Immature natural killer cell (primary cell): ENCODE measurements at regions not wholly inside any gene's neighbourhood (a gene's known extent, or its start where the extent isn't known, plus 50 kb on each side); places are given as distances from the start of the nearest gene placed in this dataset.

Experiments
- DNase-seq, 3 donors: peaks; one replicate each; pipeline ENCODE4 v3.0.0; 2022; ENCODE audit warnings: mixed read lengths in 1 of 3
- H3K27ac Mint-ChIP-seq, 6 donors: one replicate each; pipeline ENCODE4 v1.8.0; 2020; ENCODE audit warnings: mixed read lengths in 6 of 6, mild to moderate bottlenecking in 5 of 6, inconsistent platforms in 4 of 6, moderate library complexity in 3 of 6
- H3K27me3 Mint-ChIP-seq, 3 donors: one replicate each; pipeline ENCODE4 v1.8.0; 2020 to 2021; ENCODE audit warnings: low read depth in 3 of 3, mild to moderate bottlenecking in 3 of 3, mixed read lengths in 3 of 3, moderate library complexity in 3 of 3, inconsistent platforms in 1 of 3
- H3K36me3 Mint-ChIP-seq, 3 donors: one replicate each; pipeline ENCODE4 v1.8.0; 2020; ENCODE audit warnings: mixed read lengths in 3 of 3, inconsistent platforms in 2 of 3, mild to moderate bottlenecking in 2 of 3
- H3K4me1 Mint-ChIP-seq, 2 donors: one replicate each; pipeline ENCODE4 v1.8.0; 2020; ENCODE audit warnings: inconsistent platforms in 2 of 2, mild to moderate bottlenecking in 2 of 2, mixed read lengths in 2 of 2, moderate library complexity in 1 of 2
- H3K4me3 Mint-ChIP-seq, 5 donors: one replicate each; pipeline ENCODE4 v1.8.0; 2020; ENCODE audit warnings: mild to moderate bottlenecking in 5 of 5, mixed read lengths in 5 of 5, inconsistent platforms in 3 of 5, moderate library complexity in 3 of 5
- H3K9me3 Mint-ChIP-seq, 6 donors: one replicate each; pipeline ENCODE4 v1.8.0; 2020; ENCODE audit warnings: mild to moderate bottlenecking in 6 of 6, mixed read lengths in 6 of 6, inconsistent platforms in 4 of 6, moderate library complexity in 3 of 6

- no peaks in the 10 kb centered on the region for H3K36me3 Mint-ChIP-seq
- H3K27me3 Mint-ChIP-seq, result peaks cover 0 to 6% (median 0%) of the 10 kb centered on the region in 3 donors
- H3K9me3 Mint-ChIP-seq, result no peaks in the 10 kb centered on the region
- H3K27ac Mint-ChIP-seq, result peak overlapping the region; percentile 63 to 94 (median 85)
- peaks cover 48 to 57% of the 10 kb centered on the region in 2 donors for H3K4me1 Mint-ChIP-seq
- peak; percentile 70 to 80 (median 73) for DNase-seq
- peak overlapping the region; percentile 70 to 83 (median 81) for H3K4me3 Mint-ChIP-seq
These were observed 226.6 kb downstream of the SNX18 start for GRCh38 chr5:54743997-54744788.

- no peaks in the 10 kb centered on the region for H3K36me3 Mint-ChIP-seq
- DNase-seq, result no peak
- peak overlapping the region; percentile 19 to 94 (median 82) for H3K27ac Mint-ChIP-seq
- H3K4me3 Mint-ChIP-seq, result peak overlapping the region in 4 of 5 donors; percentile 31 to 83 (median 81)
- H3K27me3 Mint-ChIP-seq, result peaks cover 0 to 6% (median 0%) of the 10 kb centered on the region in 3 donors
- peaks cover 54 to 63% of the 10 kb centered on the region in 2 donors for H3K4me1 Mint-ChIP-seq
- H3K9me3 Mint-ChIP-seq, result no peaks in the 10 kb centered on the region
These were observed 226.0 kb downstream of the SNX18 start for GRCh38 chr5:54743581-54743980.

GRCh38 chr5:54742417-54742891, 224.9 kb downstream of the SNX18 start:
- Mint-ChIP-seq H3K4me3 (peak overlapping the region in 1 of 5 donors; percentile 10), H3K4me1 (peaks cover 58 to 68% of the 10 kb centered on the region in 2 donors), H3K36me3 (no peaks in the 10 kb centered on the region), H3K27me3 (peaks cover 0 to 6% (median 0%) of the 10 kb centered on the region in 3 donors), H3K27ac (peak overlapping the region in 1 of 6 donors; percentile 58), H3K9me3 (no peaks in the 10 kb centered on the region)
- no peak for DNase-seq

- Mint-ChIP-seq H3K27me3 (peaks cover 0 to 6% (median 0%) of the 10 kb centered on the region in 3 donors), H3K36me3 (no peaks in the 10 kb centered on the region), H3K4me3 (no peak overlapping the region), H3K9me3 (no peaks in the 10 kb centered on the region), H3K27ac (no peak overlapping the region), H3K4me1 (peaks cover 58 to 68% of the 10 kb centered on the region in 2 donors)
- no peak for DNase-seq
These were observed 224.2 kb downstream of the SNX18 start for GRCh38 chr5:54741711-54742110.

GRCh38 chr5:54740141-54740540, 222.6 kb downstream of the SNX18 start:
- peak overlapping the region in 1 of 5 donors; percentile 30 for H3K4me3 Mint-ChIP-seq
- H3K27me3 Mint-ChIP-seq, result peaks cover 0 to 6% (median 0%) of the 10 kb centered on the region in 3 donors
- no peak for DNase-seq
- H3K4me1 Mint-ChIP-seq, result peaks cover 47 to 57% of the 10 kb centered on the region in 2 donors
- H3K9me3 Mint-ChIP-seq, result no peaks in the 10 kb centered on the region
- no peaks in the 10 kb centered on the region for H3K36me3 Mint-ChIP-seq
- peak overlapping the region in 1 of 6 donors; percentile 80 for H3K27ac Mint-ChIP-seq

GRCh38 chr5:54739371-54739770, 221.8 kb downstream of the SNX18 start:
- DNase-seq, result no peak
- peaks cover 39 to 49% of the 10 kb centered on the region in 2 donors for H3K4me1 Mint-ChIP-seq
- peak overlapping the region in 1 of 5 donors; percentile 3 for H3K4me3 Mint-ChIP-seq
- peaks cover 0 to 6% (median 0%) of the 10 kb centered on the region in 3 donors for H3K27me3 Mint-ChIP-seq
- H3K9me3 Mint-ChIP-seq, result no peaks in the 10 kb centered on the region
- no peaks in the 10 kb centered on the region for H3K36me3 Mint-ChIP-seq
- no peak overlapping the region for H3K27ac Mint-ChIP-seq

GRCh38 chr5:54738973-54739367, 221.4 kb downstream of the SNX18 start:
- no peaks in the 10 kb centered on the region for H3K36me3 Mint-ChIP-seq
- H3K9me3 Mint-ChIP-seq, result no peaks in the 10 kb centered on the region
- H3K27ac Mint-ChIP-seq, result no peak overlapping the region

GRCh38 chr5:54738118-54738972, 220.8 kb downstream of the SNX18 start:
- H3K9me3 Mint-ChIP-seq, result no peaks in the 10 kb centered on the region
- H3K27ac Mint-ChIP-seq, result no peak overlapping the region

More at GRCh38 chr5:54738973-54739367, 221.4 kb downstream of the SNX18 start:
- DNase-seq, result no peak
- H3K4me3 Mint-ChIP-seq, result peak overlapping the region in 1 of 5 donors; percentile 2
- H3K27me3 Mint-ChIP-seq, result peaks cover 0 to 1% (median 0%) of the 10 kb centered on the region in 3 donors
- peaks cover 35 to 45% of the 10 kb centered on the region in 2 donors for H3K4me1 Mint-ChIP-seq

GRCh38 chr5:54736003-54736797, 218.6 kb downstream of the SNX18 start:
- Mint-ChIP-seq H3K27me3 (peaks cover 0 to 2% (median 0%) of the 10 kb centered on the region in 3 donors), H3K4me3 (no peak overlapping the region), H3K36me3 (no peaks in the 10 kb centered on the region), H3K4me1 (peaks cover 26 to 31% of the 10 kb centered on the region in 2 donors), H3K27ac (no peak overlapping the region), H3K9me3 (no peaks in the 10 kb centered on the region)
- DNase-seq, result no peak

More at GRCh38 chr5:54738118-54738972, 220.8 kb downstream of the SNX18 start:
- no peaks in the 10 kb centered on the region for H3K27me3 Mint-ChIP-seq
- H3K36me3 Mint-ChIP-seq, result no peaks in the 10 kb centered on the region
- H3K4me1 Mint-ChIP-seq, result peaks cover 29 to 39% of the 10 kb centered on the region in 2 donors
- no peak for DNase-seq
- H3K4me3 Mint-ChIP-seq, result no peak overlapping the region

- Mint-ChIP-seq H3K36me3 (peaks cover 0 to 5% (median 0%) of the 10 kb centered on the region in 3 donors), H3K9me3 (no peaks in the 10 kb centered on the region), H3K4me3 (no peak overlapping the region), H3K27me3 (peaks cover 0 to 3% (median 2%) of the 10 kb centered on the region in 3 donors), H3K27ac (no peak overlapping the region), H3K4me1 (no peaks in the 10 kb centered on the region)
- no peak for DNase-seq
These were observed 215.5 kb downstream of the SNX18 start for GRCh38 chr5:54733101-54733500.

GRCh38 chr5:54732108-54732507, 214.5 kb downstream of the SNX18 start:
- peaks cover 2 to 3% (median 2%) of the 10 kb centered on the region in 3 donors for H3K27me3 Mint-ChIP-seq
- no peak overlapping the region for H3K27ac Mint-ChIP-seq
- H3K9me3 Mint-ChIP-seq, result no peaks in the 10 kb centered on the region
- H3K36me3 Mint-ChIP-seq, result peaks cover 0 to 5% (median 0%) of the 10 kb centered on the region in 3 donors
- DNase-seq, result no peak
- no peak overlapping the region for H3K4me3 Mint-ChIP-seq
- H3K4me1 Mint-ChIP-seq, result no peaks in the 10 kb centered on the region

- Mint-ChIP-seq H3K4me3 (no peak overlapping the region), H3K27ac (no peak overlapping the region), H3K27me3 (peaks cover 2 to 3% (median 2%) of the 10 kb centered on the region in 3 donors), H3K9me3 (peaks cover 0 to under 1% (median 0%) of the 10 kb centered on the region in 6 donors), H3K36me3 (peaks cover 0 to 9% (median 0%) of the 10 kb centered on the region in 3 donors), H3K4me1 (no peaks in the 10 kb centered on the region)
- DNase-seq, result no peak
These were observed 211.0 kb downstream of the SNX18 start for GRCh38 chr5:54728588-54728915.
